NB4 (cell line): ENCODE measurements at regions not wholly inside any gene's neighbourhood (a gene's known extent, or its start where the extent isn't known, plus 50 kb on each side); places are given as distances from the start of the nearest gene placed in this dataset.

Source experiments
- DNase-seq: peaks from one replicate; pipeline ENCODE4 v3.0.0; 2010; ENCODE audit warnings: low read depth
- H3K4me3 ChIP-seq: one replicate; pipeline ENCODE4 v1.5.1; 2011; ENCODE audit warnings: mild to moderate bottlenecking, low read depth, low read length, moderate library complexity
- MYC ChIP-seq: IDR thresholded peaks from 2 replicates; pipeline ENCODE4 v1.6.1; 2011; ENCODE audit warnings: low read depth, low read length
- POLR2A ChIP-seq: IDR thresholded peaks from 2 replicates; pipeline ENCODE4 v1.6.1; 2011; ENCODE audit warnings: mild to moderate bottlenecking; ENCODE audit not compliant: insufficient read length; ENCODE audit errors: extremely low read depth
- TF ChIP-seq, protein P1 (sequence below): IDR thresholded peaks from one replicate; pipeline ENCODE4 v1.5.1; 2012; ENCODE audit warnings: low read depth, low read length
- TF ChIP-seq, protein P2 (sequence below): IDR thresholded peaks from 2 replicates; pipeline ENCODE4 v1.6.1; 2011; ENCODE audit warnings: low read depth, low read length

DNA sequence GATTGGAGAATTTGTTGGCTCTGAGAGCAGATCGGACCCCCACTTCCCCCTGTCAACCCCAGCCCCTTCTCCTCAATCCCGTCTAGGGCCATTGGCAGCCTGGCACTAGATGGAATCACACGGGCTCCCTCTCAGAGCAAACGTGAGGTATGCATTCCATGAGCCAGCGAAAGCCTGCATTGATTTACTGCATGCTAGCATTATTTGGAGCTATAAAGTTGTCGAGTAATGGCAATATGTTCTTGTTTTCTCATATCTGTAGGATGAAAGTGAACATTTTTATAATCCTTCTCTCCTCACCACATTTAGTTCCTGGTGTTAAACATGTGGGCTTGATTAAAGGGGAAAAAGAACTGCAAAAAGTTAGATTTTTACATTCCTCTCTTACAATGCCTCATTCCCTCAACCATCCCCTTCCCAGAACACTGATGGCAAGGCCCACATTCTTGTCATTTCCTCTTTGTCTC, 159.2 kb downstream of the SPRY1 start:
- TF ChIP-seq, protein P1, sequence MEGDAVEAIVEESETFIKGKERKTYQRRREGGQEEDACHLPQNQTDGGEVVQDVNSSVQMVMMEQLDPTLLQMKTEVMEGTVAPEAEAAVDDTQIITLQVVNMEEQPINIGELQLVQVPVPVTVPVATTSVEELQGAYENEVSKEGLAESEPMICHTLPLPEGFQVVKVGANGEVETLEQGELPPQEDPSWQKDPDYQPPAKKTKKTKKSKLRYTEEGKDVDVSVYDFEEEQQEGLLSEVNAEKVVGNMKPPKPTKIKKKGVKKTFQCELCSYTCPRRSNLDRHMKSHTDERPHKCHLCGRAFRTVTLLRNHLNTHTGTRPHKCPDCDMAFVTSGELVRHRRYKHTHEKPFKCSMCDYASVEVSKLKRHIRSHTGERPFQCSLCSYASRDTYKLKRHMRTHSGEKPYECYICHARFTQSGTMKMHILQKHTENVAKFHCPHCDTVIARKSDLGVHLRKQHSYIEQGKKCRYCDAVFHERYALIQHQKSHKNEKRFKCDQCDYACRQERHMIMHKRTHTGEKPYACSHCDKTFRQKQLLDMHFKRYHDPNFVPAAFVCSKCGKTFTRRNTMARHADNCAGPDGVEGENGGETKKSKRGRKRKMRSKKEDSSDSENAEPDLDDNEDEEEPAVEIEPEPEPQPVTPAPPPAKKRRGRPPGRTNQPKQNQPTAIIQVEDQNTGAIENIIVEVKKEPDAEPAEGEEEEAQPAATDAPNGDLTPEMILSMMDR: no peak
- no peak for TF ChIP-seq MYC
- TF ChIP-seq POLR2A: no peak
- TF ChIP-seq, protein P2, sequence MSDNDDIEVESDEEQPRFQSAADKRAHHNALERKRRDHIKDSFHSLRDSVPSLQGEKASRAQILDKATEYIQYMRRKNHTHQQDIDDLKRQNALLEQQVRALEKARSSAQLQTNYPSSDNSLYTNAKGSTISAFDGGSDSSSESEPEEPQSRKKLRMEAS: no peak
- H3K4me3 ChIP-seq: no peak overlapping the region
- DNase-seq: no peak

DNA sequence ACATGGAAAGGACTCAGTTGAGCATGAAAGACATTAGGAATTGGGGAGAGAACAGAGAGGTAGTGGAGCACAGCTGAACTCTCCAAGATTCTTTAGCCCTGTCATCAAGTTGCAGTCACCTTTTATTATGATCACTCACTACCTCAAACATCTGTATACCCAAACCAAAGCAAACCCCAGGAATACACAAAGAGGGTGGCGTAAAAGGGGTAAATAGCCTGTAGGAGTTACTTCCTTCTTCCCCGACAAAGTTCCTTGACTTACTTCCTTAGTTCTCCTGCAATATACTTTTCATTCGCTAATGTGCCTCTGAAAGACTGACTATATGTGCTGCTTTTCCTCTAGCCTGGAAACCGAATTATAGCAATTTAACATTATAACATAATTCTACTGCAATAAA, 159.9 kb downstream of the SPRY1 start:
- DNase-seq: no peak
- TF ChIP-seq, protein P1: no peak
- TF ChIP-seq, protein P2: no peak
- TF ChIP-seq POLR2A (no peak), MYC (no peak)
- H3K4me3 ChIP-seq: no peak overlapping the region

DNA sequence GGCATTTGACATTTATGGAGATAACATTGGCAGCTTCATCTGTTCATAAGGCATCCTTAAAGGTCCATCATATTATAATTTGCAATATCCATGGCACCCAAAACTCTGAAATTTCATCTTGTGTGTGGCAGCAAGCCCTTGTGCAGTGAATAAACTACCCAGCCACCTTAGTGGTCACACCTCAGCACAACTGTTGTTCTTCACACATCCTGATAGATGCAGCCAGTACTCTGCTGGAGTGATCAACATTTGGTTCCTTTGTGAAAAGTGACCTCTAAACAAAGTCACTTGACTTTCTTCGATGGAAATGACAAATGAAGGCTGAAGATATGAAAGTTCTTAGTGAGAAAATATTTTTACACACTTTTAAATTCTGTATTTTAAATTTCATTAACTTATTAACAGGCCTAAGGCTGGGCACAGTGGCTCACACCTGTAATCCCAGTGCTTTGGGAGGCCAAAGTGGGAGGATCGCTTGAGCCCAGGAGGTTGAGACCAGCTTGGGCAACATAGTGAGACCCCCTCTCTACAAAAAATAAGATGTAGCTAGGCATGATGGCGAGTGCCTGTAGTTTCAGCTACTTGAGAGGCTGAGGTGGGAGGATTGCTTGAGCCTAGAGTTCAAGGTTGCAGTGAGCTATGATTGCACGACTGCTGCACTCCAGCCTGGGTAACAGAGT, 161.4 kb downstream of the SPRY1 start:
- no peak overlapping the region for H3K4me3 ChIP-seq
- TF ChIP-seq POLR2A (no peak), MYC (no peak)
- TF ChIP-seq, protein P2: no peak
- TF ChIP-seq, protein P1: no peak
- DNase-seq: no peak

DNA sequence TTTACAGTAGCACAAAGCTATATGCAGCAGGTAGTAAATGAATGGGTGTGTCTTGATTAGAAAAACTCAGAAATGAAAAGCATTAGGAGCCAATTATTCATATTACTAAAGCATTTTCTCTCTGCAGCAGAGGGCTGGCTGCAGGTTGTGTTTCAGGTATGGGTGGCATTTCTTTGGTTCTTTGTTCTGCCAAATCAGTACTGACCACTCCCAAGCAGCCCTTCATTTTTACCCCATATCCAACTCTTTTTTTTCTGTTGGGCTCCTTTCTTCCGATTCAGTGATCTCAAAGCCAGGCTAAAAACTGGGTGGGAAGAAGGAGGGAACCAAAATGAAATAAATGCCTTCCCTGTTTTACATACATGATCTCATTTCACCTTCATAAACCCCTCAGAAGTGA, 162.3 kb downstream of the SPRY1 start:
- TF ChIP-seq, protein P2: no peak
- TF ChIP-seq, protein P1: no peak
- TF ChIP-seq MYC (no peak), POLR2A (no peak)
- DNase-seq: no peak
- H3K4me3 ChIP-seq: no peak overlapping the region

DNA sequence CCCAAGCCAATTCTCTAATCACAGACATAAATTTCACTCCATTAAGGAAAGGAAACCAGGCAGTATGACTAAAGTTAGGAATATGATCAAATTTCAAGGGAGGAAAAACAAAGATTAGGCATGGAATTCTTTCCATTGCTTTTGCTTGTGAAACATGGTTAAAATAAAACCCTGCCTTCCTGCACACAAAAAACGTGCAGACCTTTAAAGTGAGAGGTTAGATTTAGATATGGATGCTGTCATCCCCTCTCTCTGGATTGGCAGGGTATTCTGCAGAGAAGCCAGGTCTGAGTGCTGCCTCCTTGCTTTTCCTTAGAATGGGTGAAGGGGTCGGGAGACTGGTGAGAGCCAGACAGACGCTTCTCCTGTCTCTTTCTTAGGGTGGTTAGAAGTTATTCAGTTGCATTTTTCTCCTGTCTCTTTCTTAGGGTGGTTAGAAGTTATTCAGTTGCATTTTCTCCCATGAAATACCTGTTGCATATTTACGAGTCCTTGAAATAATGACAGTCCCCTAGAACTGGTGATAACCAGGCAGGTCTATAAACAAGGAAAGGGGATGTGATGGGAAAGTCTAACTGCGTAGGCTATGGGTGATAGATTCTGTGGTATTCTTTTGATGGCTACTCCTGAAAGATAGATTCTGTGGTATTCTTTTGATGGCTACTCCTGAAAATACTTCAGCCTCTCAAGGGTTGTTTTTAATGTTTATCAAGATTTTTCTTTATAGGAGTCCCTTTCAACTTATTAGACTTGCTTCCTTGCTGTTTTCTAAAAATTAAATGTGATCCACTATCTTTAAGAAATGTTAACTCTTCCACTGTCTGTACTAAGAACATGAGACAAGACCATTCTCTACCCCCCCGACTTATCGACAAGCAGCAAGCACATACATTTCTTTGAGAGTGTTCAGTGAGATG, 163.6 kb downstream of the SPRY1 start:
- no peak for DNase-seq
- H3K4me3 ChIP-seq: no peak overlapping the region
- TF ChIP-seq, protein P1: no peak
- TF ChIP-seq, protein P2: no peak
- no peak for TF ChIP-seq MYC
- TF ChIP-seq POLR2A: no peak
